ENCODE measurements at regions not wholly inside any gene's neighbourhood (a gene's known extent, or its start where the extent isn't known, plus 50 kb on each side); places are given as distances from the start of the nearest gene placed in this dataset.

DNA sequence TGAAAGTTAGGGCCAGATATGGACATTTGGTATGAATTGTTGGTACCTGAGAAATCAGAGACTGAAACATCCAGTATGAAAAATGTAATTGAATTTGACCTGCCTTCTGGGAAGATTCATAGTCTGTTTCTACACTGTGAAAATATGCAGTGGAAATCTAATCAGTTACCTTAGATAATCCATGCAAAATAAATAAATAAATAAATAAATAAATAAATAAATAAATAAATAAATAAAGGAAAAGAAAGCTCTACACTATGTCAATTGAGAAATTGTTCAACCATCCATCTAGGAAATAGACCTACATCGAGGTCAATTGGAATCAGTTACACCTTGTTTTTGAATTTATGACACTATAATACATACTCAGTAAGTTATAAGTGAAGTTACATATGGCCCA is 252.3 kb downstream of the VGLL3 start:
- H3K27me3 ChIP-seq (ENCODE audit: control insufficient read depth, insufficient read depth, low read length) = no peaks in the 10 kb centered on the region
- no peak overlapping the region for H3K27ac ChIP-seq (ENCODE audit: low read length)
- no peaks in the 10 kb centered on the region for H3K4me1 ChIP-seq (ENCODE audit: control insufficient read depth, insufficient read depth, low read length)
- DNase-seq = no peak
- H3K9me3 ChIP-seq (ENCODE audit: control insufficient read depth, low read depth, low read length) = no peaks in the 10 kb centered on the region
- no peaks in the 10 kb centered on the region for H3K36me3 ChIP-seq (ENCODE audit: control insufficient read depth, insufficient read depth, low read length)
- H3K4me3 ChIP-seq (ENCODE audit: low read length) = no peak overlapping the region
- WGBS (ENCODE audit: insufficient coverage, low lambda C conversion rate) = 100% methylated on average over 1 of the region's 1 CpG

DNA sequence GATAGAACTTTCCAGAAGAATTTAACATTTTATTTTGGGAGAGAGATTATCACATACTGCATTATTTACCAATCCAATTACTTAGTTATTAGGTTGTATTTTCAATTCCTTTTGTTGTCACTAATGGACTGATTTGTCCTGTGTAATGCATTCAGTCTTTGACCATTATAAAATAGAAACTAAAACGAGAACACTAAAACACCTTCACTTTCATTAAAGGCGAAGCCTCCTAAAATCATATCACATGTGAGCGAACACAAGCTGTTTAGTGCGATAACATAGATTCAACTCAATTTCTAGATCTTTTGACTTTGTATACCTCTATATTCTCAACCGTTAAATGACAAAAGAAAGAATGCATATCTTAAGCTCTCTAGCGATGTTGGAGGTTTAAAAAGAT is 253.4 kb downstream of the VGLL3 start:
- Histone ChIP-seq H3K9me3 (ENCODE audit: control insufficient read depth, low read depth, low read length) (peaks cover 4% of the 10 kb centered on the region), H3K36me3 (ENCODE audit: control insufficient read depth, insufficient read depth, low read length) (no peaks in the 10 kb centered on the region), H3K4me3 (ENCODE audit: low read length) (no peak overlapping the region), H3K4me1 (ENCODE audit: control insufficient read depth, insufficient read depth, low read length) (no peaks in the 10 kb centered on the region), H3K27me3 (ENCODE audit: control insufficient read depth, insufficient read depth, low read length) (no peaks in the 10 kb centered on the region), H3K27ac (ENCODE audit: low read length) (no peak overlapping the region)
- WGBS (ENCODE audit: insufficient coverage, low lambda C conversion rate) = 94% methylated on average over 6 of the region's 6 CpGs
- no peak for DNase-seq

- no peaks in the 10 kb centered on the region for H3K4me1 ChIP-seq (ENCODE audit: control insufficient read depth, insufficient read depth, low read length)
- H3K27ac ChIP-seq (ENCODE audit: low read length) = no peak overlapping the region
- no peak for DNase-seq
- peaks cover 11% of the 10 kb centered on the region for H3K9me3 ChIP-seq (ENCODE audit: control insufficient read depth, low read depth, low read length)
- no peaks in the 10 kb centered on the region for H3K27me3 ChIP-seq (ENCODE audit: control insufficient read depth, insufficient read depth, low read length)
- no peaks in the 10 kb centered on the region for H3K36me3 ChIP-seq (ENCODE audit: control insufficient read depth, insufficient read depth, low read length)
- WGBS (ENCODE audit: insufficient coverage, low lambda C conversion rate) = no CpG with 5 or more reads among the region's 22 CpGs
- H3K4me3 ChIP-seq (ENCODE audit: low read length) = no peak overlapping the region
These were observed 257.7 kb downstream of the VGLL3 start for GRCh38 chr3:86733257-86733656.

DNA sequence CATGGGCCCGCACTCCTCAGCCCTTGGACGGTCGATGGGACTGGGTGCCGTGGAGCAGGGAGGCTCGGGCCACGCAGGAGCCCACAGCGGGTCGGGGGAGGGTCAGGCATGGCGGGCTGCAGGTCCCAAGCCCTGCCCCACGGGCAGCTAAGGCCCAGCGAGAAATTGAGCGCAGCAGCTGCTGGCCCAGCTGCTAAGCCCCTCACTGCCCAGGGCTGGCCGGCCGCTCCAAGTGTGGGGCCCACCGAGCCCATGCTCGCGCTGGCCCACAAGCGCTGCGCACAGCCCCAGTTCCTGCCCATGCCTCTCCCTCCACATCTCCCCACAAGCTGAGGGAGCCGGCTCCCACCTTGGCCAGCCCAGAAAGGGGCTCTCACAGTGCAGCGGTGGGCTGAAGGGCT is 259.4 kb downstream of the VGLL3 start:
- peaks cover 11% of the 10 kb centered on the region for H3K9me3 ChIP-seq (ENCODE audit: control insufficient read depth, low read depth, low read length)
- WGBS (ENCODE audit: insufficient coverage, low lambda C conversion rate) = no CpG with 5 or more reads among the region's 21 CpGs
- no peaks in the 10 kb centered on the region for H3K27me3 ChIP-seq (ENCODE audit: control insufficient read depth, insufficient read depth, low read length)
- H3K27ac ChIP-seq (ENCODE audit: low read length) = no peak overlapping the region
- no peaks in the 10 kb centered on the region for H3K36me3 ChIP-seq (ENCODE audit: control insufficient read depth, insufficient read depth, low read length)
- H3K4me1 ChIP-seq (ENCODE audit: control insufficient read depth, insufficient read depth, low read length) = no peaks in the 10 kb centered on the region
- H3K4me3 ChIP-seq (ENCODE audit: low read length) = no peak overlapping the region
- DNase-seq = no peak

GRCh38 chr3:86723433-86723832 is 267.5 kb downstream of the VGLL3 start:
- no peaks in the 10 kb centered on the region for H3K36me3 ChIP-seq (ENCODE audit: control insufficient read depth, insufficient read depth, low read length)
- no peak overlapping the region for H3K27ac ChIP-seq (ENCODE audit: low read length)
- no peak overlapping the region for H3K4me3 ChIP-seq (ENCODE audit: low read length)
- no peaks in the 10 kb centered on the region for H3K4me1 ChIP-seq (ENCODE audit: control insufficient read depth, insufficient read depth, low read length)
- no peaks in the 10 kb centered on the region for H3K9me3 ChIP-seq (ENCODE audit: control insufficient read depth, low read depth, low read length)
- no peaks in the 10 kb centered on the region for H3K27me3 ChIP-seq (ENCODE audit: control insufficient read depth, insufficient read depth, low read length)
- no peak for DNase-seq

GRCh38 chr3:86711634-86712033 is 279.3 kb downstream of the VGLL3 start:
- H3K36me3 ChIP-seq (ENCODE audit: control insufficient read depth, insufficient read depth, low read length) = no peaks in the 10 kb centered on the region
- H3K27me3 ChIP-seq (ENCODE audit: control insufficient read depth, insufficient read depth, low read length) = no peaks in the 10 kb centered on the region
- no peak for DNase-seq
- WGBS (ENCODE audit: insufficient coverage, low lambda C conversion rate) = 67% methylated on average over 1 of the region's 2 CpGs
- no peak overlapping the region for H3K4me3 ChIP-seq (ENCODE audit: low read length)
- no peaks in the 10 kb centered on the region for H3K4me1 ChIP-seq (ENCODE audit: control insufficient read depth, insufficient read depth, low read length)
- H3K9me3 ChIP-seq (ENCODE audit: control insufficient read depth, low read depth, low read length) = no peaks in the 10 kb centered on the region
- no peak overlapping the region for H3K27ac ChIP-seq (ENCODE audit: low read length)

- Histone ChIP-seq H3K4me1 (ENCODE audit: control insufficient read depth, insufficient read depth, low read length) (no peaks in the 10 kb centered on the region), H3K36me3 (ENCODE audit: control insufficient read depth, insufficient read depth, low read length) (no peaks in the 10 kb centered on the region), H3K27ac (ENCODE audit: low read length) (no peak overlapping the region), H3K4me3 (ENCODE audit: low read length) (no peak overlapping the region), H3K27me3 (ENCODE audit: control insufficient read depth, insufficient read depth, low read length) (no peaks in the 10 kb centered on the region), H3K9me3 (ENCODE audit: control insufficient read depth, low read depth, low read length) (no peaks in the 10 kb centered on the region)
- 100% methylated on average over 2 of the region's 7 CpGs for WGBS (ENCODE audit: insufficient coverage, low lambda C conversion rate)
- DNase-seq = no peak
These were observed 282.1 kb downstream of the VGLL3 start for GRCh38 chr3:86708893-86709292.

DNA sequence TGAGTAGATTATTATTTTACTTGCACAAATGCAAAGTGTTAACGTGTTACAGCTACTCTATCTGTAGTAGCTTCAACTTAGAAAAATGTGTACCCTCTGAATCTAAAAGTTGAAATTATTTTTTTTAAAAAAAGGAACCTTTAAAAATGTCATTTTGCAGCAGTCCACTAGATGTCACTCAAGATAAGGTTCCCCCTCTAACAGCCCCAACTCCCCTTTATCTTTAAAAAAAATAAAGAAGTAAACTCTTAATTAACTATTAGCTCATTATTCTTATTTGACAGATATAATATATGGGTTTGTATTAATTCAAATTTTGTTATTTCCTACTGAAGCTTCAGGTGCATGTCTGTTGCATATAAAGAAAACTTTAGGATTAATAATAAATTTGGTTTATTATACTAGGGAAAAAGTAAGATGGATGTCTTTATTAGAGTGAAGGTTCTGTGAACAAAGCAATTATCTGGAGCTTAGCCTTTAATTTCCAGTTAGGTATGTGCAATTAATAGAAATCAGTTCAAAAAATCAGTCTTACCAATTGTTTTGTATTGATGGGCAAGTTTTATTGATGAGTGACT is 288.5 kb downstream of the VGLL3 start:
- H3K36me3 ChIP-seq (ENCODE audit: control insufficient read depth, insufficient read depth, low read length) = no peaks in the 10 kb centered on the region
- no peak for DNase-seq
- no peaks in the 10 kb centered on the region for H3K4me1 ChIP-seq (ENCODE audit: control insufficient read depth, insufficient read depth, low read length)
- no peak overlapping the region for H3K27ac ChIP-seq (ENCODE audit: low read length)
- H3K27me3 ChIP-seq (ENCODE audit: control insufficient read depth, insufficient read depth, low read length) = no peaks in the 10 kb centered on the region
- H3K4me3 ChIP-seq (ENCODE audit: low read length) = no peak overlapping the region
- WGBS (ENCODE audit: insufficient coverage, low lambda C conversion rate) = 29% methylated on average over 1 of the region's 1 CpG
- no peaks in the 10 kb centered on the region for H3K9me3 ChIP-seq (ENCODE audit: control insufficient read depth, low read depth, low read length)

DNA sequence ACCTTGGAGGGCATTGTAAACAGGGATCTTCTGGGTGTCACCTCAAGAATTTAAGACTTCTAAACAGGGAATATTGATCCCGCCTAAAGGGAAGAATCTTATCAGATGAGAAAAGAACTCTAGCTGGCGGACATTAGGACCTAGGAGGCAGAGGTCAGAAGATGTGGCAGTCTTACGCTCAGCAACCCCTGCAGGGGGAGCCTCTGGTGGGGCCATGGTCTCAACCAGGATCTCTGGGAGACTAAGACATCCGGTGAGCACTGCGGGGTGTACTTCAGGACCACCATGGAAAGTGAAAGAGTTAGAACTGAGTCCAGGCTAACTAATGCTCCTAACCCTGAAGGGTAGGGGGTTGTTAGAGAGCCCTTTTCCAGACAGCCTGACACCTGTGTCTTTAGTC is 295.2 kb downstream of the VGLL3 start:
- Histone ChIP-seq H3K9me3 (ENCODE audit: control insufficient read depth, low read depth, low read length) (no peaks in the 10 kb centered on the region), H3K4me1 (ENCODE audit: control insufficient read depth, insufficient read depth, low read length) (no peaks in the 10 kb centered on the region), H3K27ac (ENCODE audit: low read length) (no peak overlapping the region), H3K36me3 (ENCODE audit: control insufficient read depth, insufficient read depth, low read length) (no peaks in the 10 kb centered on the region), H3K4me3 (ENCODE audit: low read length) (no peak overlapping the region), H3K27me3 (ENCODE audit: control insufficient read depth, insufficient read depth, low read length) (no peaks in the 10 kb centered on the region)
- DNase-seq = no peak
- WGBS (ENCODE audit: insufficient coverage, low lambda C conversion rate) = no CpG with 5 or more reads among the region's 5 CpGs

GRCh38 chr3:86673991-86674390 is 317.0 kb downstream of the VGLL3 start:
- H3K4me1 ChIP-seq (ENCODE audit: control insufficient read depth, insufficient read depth, low read length) = peaks cover 2% of the 10 kb centered on the region
- no peaks in the 10 kb centered on the region for H3K36me3 ChIP-seq (ENCODE audit: control insufficient read depth, insufficient read depth, low read length)
- H3K4me3 ChIP-seq (ENCODE audit: low read length) = no peak overlapping the region
- H3K27ac ChIP-seq (ENCODE audit: low read length) = no peak overlapping the region
- no peak for DNase-seq
- H3K27me3 ChIP-seq (ENCODE audit: control insufficient read depth, insufficient read depth, low read length) = no peaks in the 10 kb centered on the region
- peaks cover 7% of the 10 kb centered on the region for H3K9me3 ChIP-seq (ENCODE audit: control insufficient read depth, low read depth, low read length)

- Histone ChIP-seq H3K27me3 (ENCODE audit: control insufficient read depth, insufficient read depth, low read length) (no peaks in the 10 kb centered on the region), H3K4me1 (ENCODE audit: control insufficient read depth, insufficient read depth, low read length) (no peaks in the 10 kb centered on the region), H3K9me3 (ENCODE audit: control insufficient read depth, low read depth, low read length) (no peaks in the 10 kb centered on the region), H3K27ac (ENCODE audit: low read length) (no peak overlapping the region), H3K4me3 (ENCODE audit: low read length) (no peak overlapping the region), H3K36me3 (ENCODE audit: control insufficient read depth, insufficient read depth, low read length) (no peaks in the 10 kb centered on the region)
- WGBS (ENCODE audit: insufficient coverage, low lambda C conversion rate) = 60% methylated on average over 1 of the region's 2 CpGs
- DNase-seq = no peak
These were observed 329.1 kb downstream of the VGLL3 start for GRCh38 chr3:86661817-86662216.
